IPS-18a (cell line): ENCODE measurements at regions not wholly inside any gene's neighbourhood (a gene's known extent, or its start where the extent isn't known, plus 50 kb on each side); places are given as distances from the start of the nearest gene placed in this dataset.
"Not testable (repeated sequence)": the region's sequence is repeated elsewhere in the genome, so short reads cannot be mapped to it uniquely, and the experiment has no call there.

Experiments
- H3K27ac ChIP-seq: one replicate; pipeline ENCODE4 v1.5.1; 2013; ENCODE audit warnings: low read length
- H3K27me3 ChIP-seq: one replicate; pipeline ENCODE4 v1.6.1; 2013; ENCODE audit warnings: mild to moderate bottlenecking, low read length; ENCODE audit not compliant: control insufficient read depth, insufficient read depth
- H3K36me3 ChIP-seq: one replicate; pipeline ENCODE4 v1.6.1; 2013; ENCODE audit warnings: low read depth, low read length; ENCODE audit not compliant: control insufficient read depth
- H3K4me1 ChIP-seq: one replicate; pipeline ENCODE4 v1.6.1; 2013; ENCODE audit warnings: low read depth, low read length; ENCODE audit not compliant: control insufficient read depth
- H3K4me3 ChIP-seq: one replicate; pipeline ENCODE4 v1.5.1; 2013; ENCODE audit warnings: low read length
- H3K9ac ChIP-seq: one replicate; pipeline ENCODE4 v1.6.1; 2013; ENCODE audit warnings: mild to moderate bottlenecking, low read length, moderate library complexity
- H3K9me3 ChIP-seq: one replicate; pipeline ENCODE4 v1.6.1; 2013; ENCODE audit warnings: low read depth, low read length; ENCODE audit not compliant: control insufficient read depth

- H3K27ac ChIP-seq, H3K4me3 ChIP-seq: not testable (repeated sequence)
Measured at GRCh38 chr7:56697058-56697457, 435.2 kb downstream of the ZNF479 start.

DNA sequence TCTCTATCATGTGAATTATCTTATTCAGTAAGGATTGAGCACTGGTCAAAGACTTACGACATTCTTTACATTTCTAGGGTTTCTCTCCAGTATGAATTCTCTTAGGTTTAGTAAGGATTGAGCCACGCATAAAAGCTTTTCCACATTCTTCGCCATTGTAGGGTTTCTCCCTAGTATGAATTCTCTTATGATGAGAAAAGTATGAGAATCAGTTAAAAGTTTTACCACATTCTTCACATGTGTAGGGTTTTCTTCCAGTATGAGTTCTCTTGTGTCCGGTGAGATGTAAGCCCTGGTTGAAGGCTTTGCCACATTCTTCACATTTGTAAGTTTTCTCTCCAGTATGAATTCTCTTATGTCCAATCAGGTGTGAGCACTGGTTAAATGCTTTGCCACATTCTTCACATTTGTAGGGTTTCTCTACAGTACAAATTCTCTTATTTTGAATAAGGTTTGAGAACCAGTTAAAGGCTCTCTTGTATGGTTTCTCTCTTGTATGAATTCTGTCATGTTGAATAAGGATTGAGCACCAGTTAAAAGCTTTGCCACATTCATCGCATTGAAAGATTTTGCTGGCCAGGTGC, 445.9 kb downstream of the ZNF479 start:
- Histone ChIP-seq H3K27ac (no peak overlapping the region), H3K27me3 (no peaks in the 10 kb centered on the region), H3K4me1 (no peaks in the 10 kb centered on the region), H3K9me3 (peaks cover 78% of the 10 kb centered on the region), H3K4me3 (no peak overlapping the region), H3K36me3 (no peaks in the 10 kb centered on the region), H3K9ac (no peak overlapping the region)

More at GRCh38 chr7:56697058-56697457, 435.2 kb downstream of the ZNF479 start:
- H3K27me3 ChIP-seq, H3K36me3 ChIP-seq, H3K9ac ChIP-seq, H3K4me1 ChIP-seq: not testable (repeated sequence)
- H3K9me3 ChIP-seq = peaks cover 60% of the 10 kb centered on the region

DNA sequence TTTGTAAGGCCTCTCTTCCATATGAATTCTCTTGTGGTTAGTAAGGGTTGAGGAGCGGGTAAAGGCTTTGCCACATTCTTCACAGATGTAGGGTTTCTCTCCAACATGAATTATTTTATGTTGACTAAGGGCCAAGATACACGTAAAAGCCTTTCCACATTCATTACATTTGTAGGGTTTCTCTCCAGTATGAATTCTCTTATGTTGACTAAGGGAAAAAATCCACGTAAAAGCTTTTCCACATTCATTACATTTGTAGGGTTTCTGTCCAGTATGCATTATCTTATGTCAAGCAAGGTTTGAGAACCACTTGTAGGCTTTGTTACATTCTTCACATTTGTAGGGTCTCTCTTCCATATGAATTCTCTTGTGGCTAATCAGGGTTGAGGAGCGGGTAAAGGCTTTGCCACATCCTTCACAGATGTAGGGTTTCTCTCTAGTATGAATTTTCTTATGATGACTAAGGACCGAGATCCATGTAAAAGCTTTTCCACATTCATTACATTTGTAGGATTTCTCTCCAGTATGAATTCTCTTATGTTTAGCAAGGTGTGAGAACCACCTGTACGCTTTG, 493.0 kb downstream of the ZNF479 start:
- H3K4me1 ChIP-seq = no peaks in the 10 kb centered on the region
- H3K9me3 ChIP-seq = peaks cover 86% of the 10 kb centered on the region
- H3K9ac ChIP-seq = no peak overlapping the region
- no peaks in the 10 kb centered on the region for H3K27me3 ChIP-seq
- no peak overlapping the region for H3K4me3 ChIP-seq
- no peak overlapping the region for H3K27ac ChIP-seq
- H3K36me3 ChIP-seq = no peaks in the 10 kb centered on the region

GRCh38 chr7:56609852-56610355, 493.7 kb upstream of the NUPR2 start:
- no peak overlapping the region for H3K9ac ChIP-seq
- H3K4me3 ChIP-seq = no peak overlapping the region
- H3K27me3 ChIP-seq = no peaks in the 10 kb centered on the region
- no peaks in the 10 kb centered on the region for H3K4me1 ChIP-seq
- H3K27ac ChIP-seq = no peak overlapping the region
- no peaks in the 10 kb centered on the region for H3K36me3 ChIP-seq
- H3K9me3 ChIP-seq = peaks cover 73% of the 10 kb centered on the region

DNA sequence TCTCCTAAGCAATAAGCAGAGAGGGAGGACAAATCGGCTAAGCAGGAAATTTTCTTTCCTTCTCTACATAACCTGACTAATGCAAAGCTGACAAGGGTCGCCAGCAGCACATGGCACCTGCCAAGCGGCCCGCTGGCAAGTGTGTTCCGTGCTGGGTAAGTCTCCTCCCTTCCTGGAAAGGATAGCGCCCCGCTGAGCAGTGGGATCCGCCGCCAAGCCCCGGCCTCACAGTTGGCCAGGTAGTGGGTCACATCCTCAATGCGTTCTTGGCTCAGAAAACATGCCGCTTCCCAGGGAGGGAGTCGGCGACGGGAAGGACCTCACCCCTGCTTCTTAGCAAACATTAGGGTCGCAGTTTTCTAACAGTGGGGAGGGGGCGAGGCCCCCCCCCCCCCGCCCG, 488.9 kb upstream of the NUPR2 start:
- Histone ChIP-seq H3K9ac (no peak overlapping the region), H3K36me3 (no peaks in the 10 kb centered on the region), H3K27ac (no peak overlapping the region), H3K4me1 (no peaks in the 10 kb centered on the region), H3K27me3 (no peaks in the 10 kb centered on the region), H3K9me3 (peaks cover 80% of the 10 kb centered on the region), H3K4me3 (no peak overlapping the region)

DNA sequence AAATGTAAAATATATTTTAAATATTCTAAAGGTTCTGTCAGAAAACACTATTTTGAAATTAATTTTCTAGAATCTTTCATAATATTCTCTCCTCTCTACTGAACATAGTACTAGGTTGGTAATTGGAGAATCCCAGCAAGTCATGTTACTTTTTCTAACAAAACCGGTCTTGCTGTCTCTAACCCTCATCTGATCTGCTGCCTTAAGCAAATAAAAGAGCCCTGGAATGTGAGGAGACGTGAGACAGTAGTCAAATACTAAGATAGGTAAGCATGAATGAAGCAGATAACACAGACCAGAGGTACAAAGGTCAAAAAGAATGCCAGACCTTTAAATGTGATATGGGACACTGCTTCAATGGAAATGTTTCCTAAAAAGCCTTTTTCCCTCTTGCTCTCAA, 462.4 kb upstream of the NUPR2 start:
- Histone ChIP-seq H3K36me3 (no peaks in the 10 kb centered on the region), H3K9me3 (peaks cover 70% of the 10 kb centered on the region), H3K9ac (no peak overlapping the region), H3K27me3 (no peaks in the 10 kb centered on the region), H3K4me3 (no peak overlapping the region), H3K4me1 (no peaks in the 10 kb centered on the region), H3K27ac (no peak overlapping the region)

DNA sequence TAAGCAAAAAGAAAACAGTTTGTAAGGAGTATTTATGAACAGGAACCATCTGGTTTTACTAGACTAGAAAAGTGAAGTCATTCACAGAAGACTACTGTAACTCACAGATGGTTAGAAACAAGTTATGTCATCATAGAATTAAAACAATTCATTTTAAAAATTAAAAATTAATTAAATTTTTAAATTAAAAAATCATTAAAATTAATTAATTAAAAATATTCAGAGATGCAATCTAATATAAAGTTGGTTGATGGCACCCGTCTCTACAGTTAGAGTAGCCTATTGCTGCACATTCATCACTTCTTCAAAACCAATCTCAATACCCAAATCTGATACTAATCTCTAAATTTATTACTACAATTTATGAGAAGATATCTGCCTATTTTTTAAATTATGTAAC, 454.8 kb upstream of the NUPR2 start:
- Histone ChIP-seq H3K27me3 (no peaks in the 10 kb centered on the region), H3K9ac (no peak overlapping the region), H3K4me1 (no peaks in the 10 kb centered on the region), H3K36me3 (no peaks in the 10 kb centered on the region), H3K9me3 (peaks cover 52% of the 10 kb centered on the region), H3K4me3 (no peak overlapping the region), H3K27ac (no peak overlapping the region)

DNA sequence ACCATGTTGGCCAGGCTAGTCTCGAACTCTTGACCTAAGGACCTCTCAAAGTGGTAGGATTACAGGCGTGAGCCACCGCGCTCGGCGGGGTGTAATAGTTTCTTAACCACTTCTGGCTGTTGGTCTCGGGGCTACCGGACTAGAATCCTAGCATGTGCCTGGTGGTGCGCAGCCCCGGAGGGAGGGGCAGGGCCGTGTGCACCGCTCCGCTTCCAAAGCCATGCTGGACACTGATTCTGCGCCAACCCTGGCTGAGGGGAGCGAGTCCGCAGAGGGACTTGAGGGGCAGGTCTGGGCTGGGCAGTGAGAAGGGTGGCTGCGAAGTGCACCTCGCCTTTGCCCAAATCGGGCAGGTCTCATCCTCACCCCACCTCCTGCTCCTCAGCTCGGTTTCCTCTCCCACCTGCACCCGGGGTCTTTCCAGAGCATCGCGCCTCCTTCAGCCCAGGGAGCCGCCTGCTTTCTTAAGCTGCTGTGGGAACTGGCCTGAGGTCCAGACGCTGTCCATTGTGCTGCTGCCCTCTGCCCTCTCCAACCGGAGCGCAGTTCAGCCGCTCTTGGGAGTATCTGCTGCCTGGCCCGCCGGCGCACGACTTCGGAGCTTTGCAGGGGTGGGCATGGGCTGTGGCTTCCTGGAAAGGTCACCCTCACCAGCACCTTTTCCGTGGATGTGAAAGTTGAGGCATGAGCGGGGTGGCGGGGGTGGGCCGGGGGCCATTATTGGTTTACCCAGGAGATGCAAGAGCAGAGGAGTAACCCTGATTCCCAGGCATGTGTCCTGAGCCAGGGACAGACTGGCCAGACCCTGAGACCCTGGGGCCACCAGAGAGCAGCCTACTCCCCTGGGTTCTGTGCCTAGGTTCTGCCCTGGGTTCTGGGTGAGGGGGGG, 422.6 kb upstream of the NUPR2 start:
- no peak overlapping the region for H3K27ac ChIP-seq
- H3K4me3 ChIP-seq = no peak overlapping the region
- no peaks in the 10 kb centered on the region for H3K27me3 ChIP-seq
- no peaks in the 10 kb centered on the region for H3K4me1 ChIP-seq
- no peak overlapping the region for H3K9ac ChIP-seq
- no peaks in the 10 kb centered on the region for H3K36me3 ChIP-seq
- H3K9me3 ChIP-seq = peaks cover 81% of the 10 kb centered on the region

GRCh38 chr7:56537952-56538351, 421.7 kb upstream of the NUPR2 start:
- no peaks in the 10 kb centered on the region for H3K36me3 ChIP-seq
- H3K9ac ChIP-seq = no peak overlapping the region
- H3K4me1 ChIP-seq = no peaks in the 10 kb centered on the region
- peaks cover 81% of the 10 kb centered on the region for H3K9me3 ChIP-seq
- no peak overlapping the region for H3K4me3 ChIP-seq
- H3K27me3 ChIP-seq = no peaks in the 10 kb centered on the region
- no peak overlapping the region for H3K27ac ChIP-seq

DNA sequence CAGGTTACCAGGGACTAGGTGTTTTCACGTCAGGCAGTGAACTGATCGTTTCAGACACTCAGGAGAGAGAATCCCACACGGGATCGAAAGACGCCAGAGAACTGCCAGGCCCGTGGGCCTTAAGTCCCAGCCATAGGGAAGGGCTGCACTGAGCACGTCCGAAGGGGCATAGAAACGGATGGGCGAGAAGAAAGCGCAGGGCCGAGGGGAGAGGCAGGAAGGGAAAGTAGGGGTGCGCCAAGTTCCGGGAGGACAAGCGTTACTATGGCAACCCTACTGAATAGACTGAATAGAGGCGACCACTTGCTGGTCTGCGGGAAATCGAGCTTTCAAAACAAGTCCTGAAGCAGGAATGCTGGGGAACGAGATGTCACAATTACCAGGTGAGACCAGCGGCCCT, 421.3 kb upstream of the NUPR2 start:
- Histone ChIP-seq H3K4me1 (no peaks in the 10 kb centered on the region), H3K36me3 (no peaks in the 10 kb centered on the region), H3K27me3 (no peaks in the 10 kb centered on the region), H3K9ac (no peak overlapping the region), H3K9me3 (peaks cover 81% of the 10 kb centered on the region), H3K27ac (no peak overlapping the region), H3K4me3 (no peak overlapping the region)

DNA sequence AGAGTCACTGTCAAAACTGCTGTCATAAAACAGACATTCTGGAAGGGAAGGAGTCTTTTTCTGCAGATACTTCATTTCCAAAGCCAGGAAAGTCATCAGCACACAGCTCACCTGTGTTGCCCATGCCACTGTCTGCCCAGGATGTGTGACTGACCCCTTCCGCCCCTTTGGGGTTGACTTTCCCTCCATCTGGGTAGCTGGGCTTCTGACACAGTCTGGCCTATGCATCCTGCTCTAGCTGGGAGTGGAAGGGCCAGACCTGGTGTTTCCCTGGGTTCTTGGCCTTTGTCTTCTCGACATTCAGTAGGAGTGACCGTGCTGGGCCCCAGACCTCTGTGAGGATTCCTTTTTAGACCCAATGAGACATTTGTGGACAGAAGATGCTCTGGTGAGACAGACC, 378.9 kb upstream of the NUPR2 start:
- no peak overlapping the region for H3K27ac ChIP-seq

More for the DNA sequence above, 378.9 kb upstream of the NUPR2 start:
- H3K36me3 ChIP-seq = no peaks in the 10 kb centered on the region
- no peak overlapping the region for H3K9ac ChIP-seq
- peaks cover 66% of the 10 kb centered on the region for H3K9me3 ChIP-seq
- no peaks in the 10 kb centered on the region for H3K27me3 ChIP-seq
- no peak overlapping the region for H3K4me3 ChIP-seq
- H3K4me1 ChIP-seq = no peaks in the 10 kb centered on the region
